ENCODE measurements at regions not wholly inside any gene's neighbourhood (a gene's known extent, or its start where the extent isn't known, plus 50 kb on each side); places are given as distances from the start of the nearest gene placed in this dataset.
"Not testable (repeated sequence)": the region's sequence is repeated elsewhere in the genome, so short reads cannot be mapped to it uniquely, and the experiment has no call there.

DNA sequence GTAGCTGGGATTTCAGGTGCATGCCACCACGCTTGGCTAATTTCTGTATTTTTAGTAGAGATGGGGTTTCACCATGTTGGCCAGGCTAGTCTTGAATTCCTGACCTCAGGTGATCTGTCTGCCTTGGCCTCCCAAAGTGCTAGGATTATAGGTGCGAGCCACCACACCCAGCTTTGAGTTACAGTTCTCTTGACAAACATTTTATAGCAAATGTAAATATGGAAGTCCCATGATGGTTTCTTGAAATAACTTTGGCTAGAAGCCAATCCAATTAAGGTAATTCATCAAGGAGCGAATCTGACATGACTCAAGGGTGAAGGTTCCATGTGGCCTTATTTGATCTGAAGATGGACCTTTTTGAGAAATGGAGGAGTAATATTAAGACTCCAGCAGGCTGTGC is 76.2 kb upstream of the RFLNA start:
- not testable (repeated sequence) for DNase-seq, ATAC-seq

DNA sequence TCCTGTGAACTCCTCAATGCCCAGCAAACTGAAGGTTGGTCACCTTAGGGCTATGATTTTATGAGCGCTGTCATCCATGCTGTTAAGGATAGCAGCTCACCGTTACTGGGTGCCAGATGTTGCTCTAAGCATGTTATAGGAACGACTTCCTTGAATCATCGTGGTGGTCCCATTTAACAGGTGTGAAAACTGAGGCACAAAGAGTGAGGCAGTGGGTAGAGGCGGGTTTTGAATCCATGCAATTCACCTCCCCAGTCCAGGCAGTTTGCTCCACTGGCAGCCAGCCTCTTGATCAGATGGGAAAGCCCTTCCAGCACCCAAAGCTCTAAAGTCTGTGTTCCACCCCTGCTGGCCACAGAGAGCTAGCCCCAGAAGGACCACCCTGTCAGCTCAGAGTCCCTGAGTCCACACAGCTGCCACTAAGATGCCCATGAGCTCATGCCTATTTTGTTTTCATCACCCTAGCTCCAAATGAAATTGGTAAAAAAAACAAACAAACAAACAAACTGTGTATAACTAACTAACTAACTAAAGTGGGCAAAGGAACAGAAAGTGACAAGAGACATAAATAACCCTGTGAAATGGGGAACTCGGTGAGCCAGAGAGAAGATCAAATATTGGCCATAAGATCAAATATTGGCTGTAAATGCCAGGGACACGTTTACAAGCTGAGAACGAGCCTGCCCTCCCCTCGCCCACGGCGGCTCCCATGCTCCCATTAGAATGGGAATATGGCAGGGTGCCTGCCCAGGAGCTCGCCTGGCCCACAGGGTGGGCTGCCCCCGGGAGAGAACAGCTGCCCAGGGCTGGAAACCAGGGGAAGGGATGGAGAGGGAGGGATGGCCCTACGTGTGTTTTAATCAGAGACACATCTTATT is 72.3 kb upstream of the RFLNA start:
- ATAC-seq (no peak), DNase-seq (no peak)

DNA sequence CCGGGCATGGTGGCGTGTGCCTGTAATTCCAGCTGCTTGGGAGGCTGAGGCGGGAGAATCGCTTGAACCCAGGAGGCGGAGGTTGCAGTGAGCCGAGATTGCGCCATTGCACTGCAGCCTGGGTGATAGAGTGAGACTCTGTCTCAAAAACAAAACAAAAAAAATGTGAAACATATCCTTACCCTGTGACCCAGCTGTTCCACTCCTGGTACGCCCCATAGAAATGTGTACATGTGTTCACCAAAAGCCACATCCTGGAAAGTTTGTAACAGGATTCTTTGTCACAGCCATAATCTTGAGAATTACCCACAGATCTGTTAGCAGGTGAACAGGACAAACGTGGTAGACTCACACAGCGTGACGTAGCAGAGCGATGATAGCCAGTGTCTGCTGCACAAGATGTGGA is 71.2 kb upstream of the RFLNA start:
- peak; percentile 46 for ATAC-seq
- not testable (repeated sequence) for DNase-seq

DNA sequence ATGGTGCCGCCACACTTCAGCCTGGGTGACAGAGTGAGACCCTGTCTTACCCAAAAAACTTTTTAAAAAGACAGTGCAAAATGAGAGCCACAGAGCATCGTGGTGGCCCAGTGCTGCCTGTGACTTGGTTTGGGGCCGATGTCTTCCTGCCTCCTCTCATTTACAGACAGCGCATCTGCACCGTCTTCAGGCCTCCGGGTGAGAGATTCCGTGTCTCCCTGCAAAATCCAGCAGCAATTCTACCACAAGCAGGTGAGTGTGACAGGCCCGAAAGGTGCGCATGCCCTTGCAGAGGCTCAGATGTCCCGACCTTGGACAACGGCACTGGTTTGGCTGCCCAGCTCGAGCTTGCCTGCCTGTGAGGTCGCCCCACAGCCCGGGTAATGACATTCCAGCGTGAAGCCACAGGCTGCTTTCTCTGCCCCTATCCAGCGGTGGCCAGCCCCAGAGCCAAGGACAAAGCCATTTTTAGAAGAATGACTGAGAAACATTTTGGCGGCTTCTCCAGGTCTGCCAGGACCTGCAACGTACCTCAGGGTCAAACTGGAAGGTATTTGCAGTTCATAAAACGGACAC is 70.3 kb upstream of the RFLNA start:
- ATAC-seq = no peak

DNA sequence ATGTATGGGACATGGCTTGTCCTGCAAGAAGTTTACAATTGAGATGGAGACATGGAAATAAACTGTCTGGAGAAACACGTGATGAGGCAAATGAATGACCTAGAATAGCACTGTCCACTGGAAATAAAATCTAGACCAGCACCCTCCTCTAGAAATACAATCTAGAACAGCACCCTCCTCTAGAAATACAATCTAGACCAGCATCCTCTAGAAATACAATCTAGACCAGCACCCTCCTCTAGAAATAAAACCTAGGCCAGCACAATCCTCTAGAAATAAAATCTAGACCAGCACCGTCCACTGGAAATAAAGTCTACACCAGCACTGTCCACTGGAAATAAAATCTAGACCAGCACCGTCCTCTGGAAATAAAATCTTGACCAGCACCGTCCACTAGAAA is 69.2 kb upstream of the RFLNA start:
- ATAC-seq = no peak
- DNase-seq = no peak

More for the DNA sequence above, 70.3 kb upstream of the RFLNA start:
- no peak for DNase-seq

DNA sequence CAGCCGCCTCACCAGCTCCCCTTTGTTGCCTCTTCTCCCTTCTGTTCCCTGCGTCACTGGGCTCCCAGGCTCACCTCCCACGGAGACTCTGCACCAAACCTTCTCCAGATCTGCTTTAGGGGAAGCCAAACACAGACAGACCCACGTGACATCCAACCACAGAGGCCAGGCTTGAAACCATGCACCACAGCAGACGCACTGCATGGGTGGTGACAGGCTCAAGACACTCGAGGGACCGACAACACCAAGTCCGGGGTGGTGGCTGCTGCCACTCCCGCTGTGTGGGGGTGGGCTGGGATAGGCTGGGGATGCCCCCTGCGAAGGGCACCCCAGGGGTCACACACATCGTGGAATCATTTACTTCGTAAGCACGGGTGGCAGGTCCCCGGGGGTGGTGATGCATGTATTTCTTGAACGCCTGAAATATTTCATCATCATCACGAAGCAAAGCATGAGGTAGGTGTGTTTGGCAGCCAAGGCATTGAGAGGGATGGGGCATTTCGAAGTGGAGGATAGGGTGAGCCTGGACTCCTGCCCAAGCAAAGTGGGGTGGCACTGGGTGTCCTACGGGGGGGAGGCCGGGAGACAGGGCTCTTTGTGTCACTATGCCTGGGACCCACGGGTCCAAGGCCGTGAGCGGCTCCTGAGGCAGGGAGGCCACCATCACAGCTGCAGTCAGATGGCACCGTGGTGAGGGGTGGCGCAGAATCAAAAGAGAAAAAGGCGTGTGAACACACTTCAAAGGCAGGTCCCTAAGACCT is 66.8 kb upstream of the RFLNA start:
- DNase-seq (no peak), ATAC-seq (no peak)

DNA sequence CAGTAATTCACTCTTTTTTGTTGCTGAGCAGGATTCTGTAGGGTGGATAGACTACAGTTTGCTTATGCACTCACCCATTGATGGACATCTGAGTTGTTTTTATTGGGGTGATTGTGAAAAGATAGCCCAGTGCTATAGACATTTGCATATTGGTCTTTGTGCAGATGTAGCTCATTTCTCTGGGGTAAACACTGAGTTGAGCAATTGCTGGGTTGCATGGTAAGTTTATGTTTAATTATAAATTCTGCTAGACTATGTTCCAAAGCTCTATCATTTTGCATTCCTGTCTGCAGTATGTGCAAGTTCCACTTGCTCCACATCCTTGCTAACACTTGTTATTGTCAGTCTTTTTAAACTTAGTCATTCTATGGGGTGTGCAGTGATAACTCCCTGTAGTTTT is 65.4 kb upstream of the RFLNA start:
- no peak for ATAC-seq
- no peak for DNase-seq

DNA sequence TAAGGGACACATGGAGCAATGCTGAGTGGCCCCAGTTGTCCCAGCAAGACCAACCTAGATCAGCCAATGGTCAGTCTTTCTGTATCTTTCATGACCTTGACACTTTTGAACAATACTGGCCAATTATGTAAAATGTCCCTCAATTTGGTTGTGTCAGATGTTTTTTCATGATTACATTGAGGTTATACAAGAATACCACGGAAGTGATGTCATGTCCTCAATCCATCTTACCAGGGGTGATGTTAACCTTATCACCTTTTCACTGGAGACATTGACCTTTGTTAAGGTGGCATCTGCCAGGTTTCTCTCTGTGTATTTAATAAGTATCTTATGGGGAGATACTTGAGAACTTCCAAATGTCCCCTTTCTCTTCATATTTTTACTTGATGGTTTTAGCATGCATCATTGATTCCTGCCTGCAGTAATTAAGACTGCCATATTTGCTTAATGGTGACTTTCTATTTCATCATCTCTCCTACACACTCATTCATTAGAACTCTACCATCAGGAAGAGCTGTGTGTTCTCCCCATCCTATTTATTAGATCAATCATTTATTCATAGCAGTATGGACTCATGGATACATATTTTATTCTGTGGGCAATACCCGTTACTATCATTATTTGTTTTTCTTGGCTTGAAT is 64.7 kb upstream of the RFLNA start:
- no peak for DNase-seq
- no peak for ATAC-seq

DNA sequence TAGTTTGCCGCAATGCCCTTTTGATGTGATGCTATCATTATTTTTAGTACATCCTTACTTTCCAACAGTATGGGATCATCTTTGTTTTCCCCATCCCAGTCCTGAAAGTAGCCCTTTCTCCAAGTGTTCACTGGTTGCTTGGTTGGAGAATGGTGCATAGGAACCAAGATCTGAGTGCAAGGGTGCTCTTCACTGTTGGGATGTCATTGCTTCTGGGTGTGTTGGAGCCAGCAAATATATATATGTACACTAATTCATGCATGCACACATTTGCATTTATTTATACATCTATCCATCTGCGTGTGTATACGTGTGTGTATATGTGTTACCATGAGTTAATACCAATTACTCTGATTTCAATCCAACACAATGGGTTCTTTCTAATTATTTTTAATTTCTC is 64.1 kb upstream of the RFLNA start:
- no peak for DNase-seq
- no peak for ATAC-seq

DNA sequence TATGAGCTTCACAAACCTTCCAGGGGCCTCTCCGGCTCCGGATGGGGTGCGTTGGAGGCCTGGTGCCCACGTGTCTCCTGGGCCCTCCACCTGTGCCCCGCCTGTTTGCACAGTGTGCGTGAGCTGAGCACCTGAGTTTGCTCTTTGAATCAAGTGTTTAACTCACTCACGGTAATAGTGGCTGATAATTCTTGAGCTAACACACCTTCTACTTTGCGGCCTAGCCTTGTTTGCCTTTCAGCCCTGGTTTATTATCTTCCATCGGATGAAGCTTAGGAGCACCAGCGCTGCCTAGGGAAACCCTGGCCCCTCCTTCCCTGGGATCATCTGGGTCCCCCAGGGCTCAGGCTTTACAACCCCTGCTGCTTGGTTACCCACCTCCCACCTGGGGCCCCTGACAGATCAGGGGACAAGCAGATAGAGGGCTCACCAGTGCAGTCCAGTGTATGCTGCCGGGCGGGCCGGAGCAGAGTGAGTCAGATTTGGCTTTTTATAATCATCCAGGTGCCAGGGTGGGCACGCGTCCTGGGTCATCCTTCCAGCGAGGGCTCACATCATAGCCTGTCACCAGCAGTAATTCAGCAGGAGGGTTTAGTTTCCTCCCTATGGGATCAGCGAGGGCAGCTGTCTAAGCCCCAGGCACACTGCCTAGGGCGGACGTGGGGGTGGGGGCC is 62.8 kb upstream of the RFLNA start:
- no peak for DNase-seq

DNA sequence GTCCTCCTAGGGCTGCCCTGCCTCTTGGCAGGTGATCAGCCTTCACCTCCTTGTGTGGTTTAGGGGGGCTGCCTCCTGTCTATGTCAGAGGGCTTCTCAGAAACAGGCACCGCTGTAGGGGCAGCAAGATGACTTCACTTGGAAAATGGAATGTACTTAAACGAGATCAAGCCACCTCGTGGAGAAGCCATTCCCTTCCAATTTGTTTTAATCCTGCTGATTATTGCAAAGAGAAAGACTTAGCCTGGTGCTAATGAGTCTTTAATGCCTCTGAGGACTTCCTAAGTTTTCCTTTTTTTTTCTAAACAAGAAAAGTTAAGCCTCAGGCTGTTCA is 62.3 kb upstream of the RFLNA start:
- no peak for ATAC-seq
- no peak for DNase-seq

More for the DNA sequence above, 62.8 kb upstream of the RFLNA start:
- ATAC-seq = no peak

DNA sequence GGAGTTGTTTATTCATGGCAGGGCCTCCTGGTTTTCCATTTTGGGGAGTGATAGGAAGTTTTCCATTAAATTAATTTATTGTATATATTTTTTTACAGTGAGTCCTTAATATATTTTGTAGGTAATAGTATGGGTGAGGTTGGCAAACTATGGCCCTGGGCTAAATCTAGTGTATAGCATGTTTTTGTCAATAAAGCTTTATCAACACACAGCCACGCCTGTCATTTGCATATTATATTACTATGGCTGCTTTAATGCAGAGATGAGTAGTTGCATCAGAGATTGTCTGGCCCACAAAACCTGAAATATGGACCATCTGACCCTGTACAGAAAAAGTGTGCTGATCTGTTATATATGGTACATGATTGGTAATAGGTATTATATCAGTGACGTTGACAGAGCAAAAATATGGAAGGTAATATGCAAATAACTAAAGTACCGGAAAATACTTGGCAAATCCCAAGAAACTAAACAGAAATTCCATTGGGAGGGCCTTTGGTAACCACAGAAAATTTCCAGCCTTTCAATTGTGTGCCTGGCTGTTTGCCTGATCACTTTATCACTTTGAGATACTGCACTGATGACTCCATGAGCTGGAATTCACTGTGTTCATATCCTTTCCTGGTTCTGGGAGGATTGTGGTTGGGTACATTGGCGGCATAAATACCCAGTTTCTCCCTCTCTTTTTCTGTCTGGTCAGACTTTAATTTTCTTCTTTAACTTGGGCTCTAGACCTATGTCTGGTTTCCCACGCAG is 61.7 kb upstream of the RFLNA start:
- DNase-seq = no peak
- ATAC-seq = no peak

DNA sequence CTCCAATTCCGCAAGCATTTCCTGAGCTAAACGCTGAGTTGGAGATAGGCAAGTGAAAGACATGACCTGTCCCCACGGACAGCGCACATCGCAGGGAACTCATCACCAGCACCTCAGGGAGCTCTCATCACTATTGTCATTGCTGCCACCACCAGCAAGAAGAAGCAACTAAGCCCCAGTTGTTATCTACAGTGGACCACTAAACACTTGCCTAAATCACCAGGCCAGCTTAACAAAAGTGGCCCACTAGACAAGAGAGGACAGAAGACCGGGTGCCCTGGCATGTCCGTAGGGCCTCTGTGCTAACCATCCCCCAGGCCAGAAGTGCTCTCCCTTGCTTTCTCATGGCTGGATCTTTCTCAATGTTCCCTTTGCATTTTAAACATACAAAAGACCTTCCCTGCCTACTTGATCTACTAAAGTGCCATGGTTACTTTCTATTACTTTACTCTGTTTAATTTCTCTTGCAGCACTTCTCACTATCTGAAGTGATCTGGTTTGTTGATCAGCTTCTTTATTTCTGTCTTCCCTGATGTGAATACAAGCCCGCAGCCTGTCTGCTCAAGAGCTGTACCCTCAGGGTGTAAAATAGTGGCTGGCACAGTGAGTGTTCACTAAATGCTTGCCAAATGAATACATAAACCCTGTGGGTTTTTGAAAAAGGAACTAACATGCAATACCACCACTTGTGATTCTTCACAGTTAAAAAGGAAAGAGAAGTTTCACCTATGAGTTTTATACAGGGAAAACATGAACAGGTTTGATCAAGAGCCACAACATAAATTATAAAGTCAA is 60.9 kb upstream of the RFLNA start:
- ATAC-seq = no peak
- no peak for DNase-seq

DNA sequence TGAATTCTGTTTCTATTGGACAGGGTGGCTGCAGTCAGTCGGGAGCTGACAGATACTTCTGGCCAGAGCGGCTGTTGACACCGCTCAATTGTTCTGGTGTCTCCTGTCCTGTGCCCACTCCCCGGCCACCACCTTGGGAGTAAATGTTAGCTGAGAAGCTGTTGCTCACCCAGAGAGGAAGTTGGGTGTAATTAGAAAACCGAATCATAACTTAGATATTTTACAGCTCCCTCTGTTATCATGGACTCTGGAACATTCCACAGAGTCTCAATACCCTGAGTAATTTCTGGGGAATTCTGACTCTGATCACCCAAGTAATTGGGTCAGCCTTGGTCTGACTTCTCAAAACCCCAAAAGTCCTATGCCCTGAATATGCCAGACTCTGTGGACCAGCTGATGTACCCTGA is 58.3 kb upstream of the RFLNA start:
- ATAC-seq = no peak
- DNase-seq = no peak

DNA sequence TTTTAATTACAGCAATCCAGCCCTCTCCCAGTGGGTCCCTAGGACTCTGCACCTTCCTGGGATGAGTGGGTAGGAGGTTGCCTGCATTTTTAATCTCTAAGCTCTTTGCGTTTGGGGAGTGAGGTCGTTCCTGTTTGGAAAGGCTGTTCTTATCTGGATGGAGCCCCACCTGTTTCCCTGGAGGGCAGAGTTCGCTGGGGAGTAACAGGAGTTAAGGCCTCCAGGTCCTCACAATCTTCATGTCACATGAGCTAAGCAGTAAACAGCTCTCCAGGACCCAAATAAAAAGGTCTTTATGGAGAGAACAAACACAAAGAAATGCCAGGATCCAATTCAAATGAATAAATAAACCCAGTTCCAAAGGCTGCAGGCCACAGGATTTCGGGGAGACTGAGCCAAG is 56.0 kb upstream of the RFLNA start:
- no peak for DNase-seq

DNA sequence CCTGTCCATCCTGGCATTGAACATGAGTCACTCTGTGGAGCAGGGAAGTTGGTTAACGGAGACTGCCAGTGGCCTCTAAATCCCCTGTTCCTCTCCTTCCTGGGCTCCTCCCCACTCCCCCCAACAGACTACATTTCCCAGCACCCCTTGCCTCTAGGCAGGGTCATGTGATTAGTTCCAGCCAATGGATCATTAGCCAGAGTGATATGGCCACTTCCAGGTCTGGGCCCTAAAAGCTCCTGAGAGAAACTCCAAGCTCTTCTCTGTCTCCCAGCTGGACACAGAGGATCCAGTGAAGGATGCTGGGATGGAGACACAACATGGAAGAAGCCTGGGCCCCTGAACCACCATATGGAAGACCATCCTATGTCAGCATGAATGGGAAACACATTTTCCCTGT is 54.4 kb upstream of the RFLNA start:
- ATAC-seq (no peak), DNase-seq (no peak)

More for the DNA sequence above, 56.0 kb upstream of the RFLNA start:
- ATAC-seq = no peak

DNA sequence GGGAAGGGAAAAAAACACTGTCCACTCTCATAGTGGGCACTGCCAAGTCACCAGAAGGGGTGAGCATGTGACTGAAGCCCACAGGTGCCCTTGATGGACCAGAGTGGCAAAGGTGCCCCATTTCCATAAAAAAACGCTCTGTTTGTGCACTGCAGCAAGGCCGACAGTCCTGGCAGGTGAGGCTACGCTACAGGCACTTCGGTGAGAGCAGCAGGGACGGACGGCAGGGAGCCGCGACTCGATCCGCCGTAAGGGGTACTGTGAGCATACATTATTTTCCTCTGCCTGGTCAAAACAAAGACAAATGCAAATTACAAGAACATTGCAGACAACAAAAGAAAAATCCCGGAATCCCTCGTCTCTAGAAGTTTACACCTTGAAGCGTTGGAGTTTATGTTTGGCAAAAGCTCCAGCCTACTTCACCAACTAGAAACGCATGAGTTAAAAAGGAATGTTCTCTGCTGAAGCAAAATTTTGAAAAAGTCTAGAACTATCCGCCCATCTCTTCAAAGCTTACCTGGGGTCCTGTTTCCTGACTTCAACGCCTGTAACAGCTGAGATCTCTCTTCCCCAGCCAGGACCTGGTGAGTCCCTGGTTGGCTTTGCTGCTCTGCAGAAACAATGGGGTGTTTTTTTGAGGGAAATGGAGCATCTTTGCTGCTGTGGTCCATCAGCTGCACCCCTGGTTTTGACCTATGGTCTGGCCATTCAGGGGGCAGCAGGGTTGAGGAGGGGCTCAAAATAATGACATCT is 52.9 kb upstream of the RFLNA start:
- DNase-seq = no peak
- ATAC-seq = no peak

DNA sequence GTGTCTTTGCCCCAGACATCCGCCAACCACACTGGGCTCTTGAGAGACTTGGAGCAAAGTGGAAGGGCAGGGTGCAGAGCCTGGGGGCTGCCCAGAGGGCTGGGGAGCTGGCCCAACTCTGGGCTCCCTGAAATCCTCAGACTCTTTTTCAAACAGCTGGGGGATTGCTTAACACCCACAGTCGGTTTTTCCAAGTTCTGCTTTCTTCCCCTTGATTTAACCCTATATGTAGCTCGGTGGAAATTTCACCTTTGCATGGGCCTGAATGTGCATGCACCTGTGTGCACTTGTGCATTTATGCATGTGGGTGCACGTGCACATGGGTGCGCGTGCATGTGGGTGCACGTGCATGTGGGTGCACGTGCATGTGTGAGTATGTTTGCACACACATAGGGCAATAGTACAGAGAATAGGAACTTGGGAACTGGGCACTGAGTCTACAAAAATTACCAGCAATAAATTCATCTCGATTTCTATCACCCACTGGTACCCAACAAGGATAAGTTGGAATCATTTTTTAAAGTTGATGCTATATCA is 52.3 kb upstream of the RFLNA start:
- DNase-seq (no peak), ATAC-seq (no peak)

DNA sequence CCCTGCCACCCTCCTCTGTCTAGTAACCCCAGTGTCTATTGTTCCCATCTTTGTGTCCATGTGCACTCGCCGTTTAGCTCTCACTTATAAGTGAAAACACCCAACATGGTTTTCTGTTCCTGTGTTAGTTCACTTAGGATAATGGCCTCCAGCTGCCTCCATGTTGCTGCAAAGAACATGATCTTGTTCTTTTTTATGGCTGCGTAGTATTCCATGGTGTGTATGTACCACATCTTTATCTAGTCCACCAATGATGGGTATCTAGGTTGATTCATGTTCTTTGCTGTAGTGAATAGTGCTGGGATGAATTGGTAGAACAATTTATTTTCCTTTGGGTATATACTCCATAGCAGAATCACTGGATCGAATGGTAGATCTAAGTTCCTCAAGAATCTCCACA is 51.0 kb upstream of the RFLNA start:
- no peak for ATAC-seq

More for the DNA sequence above, 51.0 kb upstream of the RFLNA start:
- no peak for DNase-seq
